PC-3 (cell line): ENCODE measurements at regions not wholly inside any gene's neighbourhood (a gene's known extent, or its start where the extent isn't known, plus 50 kb on each side); places are given as distances from the start of the nearest gene placed in this dataset.

Experiments used
- ATAC-seq: fragments of 200-7000 bp; cut with Tn5 transposase; 2 replicates; pipeline ENCODE4 v1.9.1; 2020; ENCODE audit warnings: mild to moderate bottlenecking, moderate library complexity
- BruUV-seq: library from RNA; stranded (reverse); fragments of 400-500 nt; replicated peaks from 2 replicates; lab custom pipeline; 2021; lab: Mats Ljungman, UMichigan
- CTCF ChIA-PET: fragments of 300-600 bp; sonication (Branson Sonifier 250); formaldehyde crosslinking; loops from one replicate; lab custom pipeline; 2022; ENCODE audit warnings: antibody characterized with exemption; lab: Charles Lee
- POLR2A ChIA-PET: fragments of 300-600 bp; sonication (Branson Sonifier 250); formaldehyde crosslinking; loops from one replicate; lab custom pipeline; 2022; ENCODE audit warnings: antibody characterized with exemption; ENCODE audit not compliant: unreplicated experiment; lab: Charles Lee
- DNase-seq: peaks from one replicate; pipeline ENCODE4 v3.0.0-alpha.2; 2015
- H2AFZ ChIP-seq: fragments of 300-600 bp; sonication (generic); 2 replicates; pipeline ENCODE4 v1.6.0; 2016; ENCODE audit warnings: antibody characterized with exemption, low read length
- H3F3A ChIP-seq: fragments of 300-600 bp; sonication (generic); one replicate; pipeline ENCODE4 v1.6.0; 2017; ENCODE audit warnings: antibody characterized with exemption, low read length, control low read depth, mild to moderate bottlenecking; ENCODE audit not compliant: unreplicated experiment
- H3K27ac ChIP-seq: fragments of 300-600 bp; sonication (generic); 2 replicates; pipeline ENCODE4 v1.5.1; 2016; ENCODE audit warnings: mild to moderate bottlenecking, low read length
- H3K27me3 ChIP-seq: fragments of 300-600 bp; sonication (generic); 2 replicates; pipeline ENCODE4 v1.6.1; 2016; ENCODE audit warnings: low read length, mixed read lengths
- H3K36me3 ChIP-seq: fragments of 300-600 bp; sonication (generic); 2 replicates; pipeline ENCODE4 v1.6.1; 2016; ENCODE audit warnings: low read depth, mixed run types, low read length, mixed read lengths
- H3K4me1 ChIP-seq: fragments of 300-600 bp; sonication (generic); 2 replicates; pipeline ENCODE4 v1.5.1; 2016; ENCODE audit warnings: low read length; ENCODE audit not compliant: insufficient read depth
- H3K4me2 ChIP-seq: fragments of 300-600 bp; sonication (generic); 2 replicates; pipeline ENCODE4 v1.6.0; 2016; ENCODE audit warnings: low read length
- H3K4me3 ChIP-seq: fragments of 300-600 bp; sonication (generic); 2 replicates; pipeline ENCODE4 v1.5.1; 2016; ENCODE audit warnings: mild to moderate bottlenecking, low read length, mixed read lengths
- H3K79me2 ChIP-seq: fragments of 300-600 bp; sonication (generic); 2 replicates; pipeline ENCODE4 v1.6.1; 2017; ENCODE audit warnings: low read length, mixed read lengths
- H3K9ac ChIP-seq: fragments of 300-600 bp; sonication (generic); 2 replicates; pipeline ENCODE4 v1.6.0; 2016; ENCODE audit warnings: mild to moderate bottlenecking, low read length
- H3K9me2 ChIP-seq: fragments of 300-600 bp; sonication (generic); replicated peaks from 2 replicates; pipeline ENCODE4 v1.6.1; 2016; ENCODE audit warnings: mixed run types, low read length, mixed read lengths
- H3K9me3 ChIP-seq: fragments of 300-600 bp; sonication (generic); 2 replicates; pipeline ENCODE4 v1.6.1; 2016; ENCODE audit warnings: low read length, mixed read lengths
- H4K20me1 ChIP-seq: fragments of 300-600 bp; sonication (generic); 2 replicates; pipeline ENCODE4 v1.6.1; 2016; ENCODE audit warnings: low read length, mixed read lengths
- EZH2 ChIP-seq: fragments of 300-600 bp; sonication (generic); IDR thresholded peaks from one replicate; pipeline ENCODE4 v1.6.1; 2017; ENCODE audit warnings: antibody characterized with exemption, mild to moderate bottlenecking, low read length; ENCODE audit not compliant: unreplicated experiment
- EZH2phosphoT487 ChIP-seq: fragments of 300-600 bp; sonication (generic); IDR thresholded peaks from 2 replicates; pipeline ENCODE4 v1.6.1; 2018; ENCODE audit warnings: mild to moderate bottlenecking, antibody characterized with exemption, low read length, borderline replicate concordance
- intact Hi-C: fragments of 100-400 bp; cut with micrococcal nuclease; formaldehyde crosslinking; loops from 2 replicates; pipeline ENCODE4 v1.9.0; 2023
- TF ChIP-seq, protein P1 (sequence below): fragments of 300-600 bp; sonication (generic); conservative IDR thresholded peaks from 2 replicates; pipeline ENCODE4 v1.5.1; 2017; ENCODE audit warnings: antibody characterized with exemption, low read depth, mild to moderate bottlenecking, low read length

DNA sequence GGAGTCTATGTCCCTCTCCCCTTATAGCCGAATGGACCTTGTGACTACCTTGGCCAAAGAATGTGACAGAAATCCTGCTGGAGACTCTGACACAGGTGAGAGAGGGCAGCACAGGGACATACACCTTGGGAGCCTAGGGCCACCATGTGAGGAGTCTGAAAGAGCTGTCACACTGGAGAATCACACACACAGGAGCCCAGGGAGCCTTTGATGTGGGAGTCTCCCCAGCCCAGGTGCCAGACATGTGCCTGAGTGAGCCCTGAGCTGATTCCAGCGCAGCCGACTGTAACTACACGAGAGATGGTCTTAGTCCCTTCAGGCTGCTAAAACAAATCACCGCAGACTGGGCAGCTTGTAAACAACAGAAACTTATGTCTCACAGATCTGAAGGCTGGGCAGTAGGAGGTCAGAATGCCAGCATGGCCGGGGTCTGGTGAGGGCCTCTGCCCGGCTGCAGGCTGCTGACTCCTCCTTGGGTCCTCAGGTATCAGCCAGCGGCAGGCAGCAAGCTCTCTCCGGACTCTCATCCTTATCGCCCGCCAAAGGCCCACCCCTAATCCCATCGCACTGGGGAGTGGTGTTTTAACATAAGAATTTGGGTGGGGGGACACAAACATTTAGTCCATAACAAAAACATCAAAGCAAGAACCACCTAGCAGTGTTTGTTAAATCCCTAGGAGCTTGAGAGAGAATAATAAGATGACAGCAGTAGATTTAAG lies 63.8 kb upstream of the GPR45 start:
- Histone ChIP-seq H3K27me3 (peaks cover 6% of the 10 kb centered on the region), H3K79me2 (no peaks in the 10 kb centered on the region), H3K4me1 (peaks cover 11% of the 10 kb centered on the region), H3K9me3 (no peaks in the 10 kb centered on the region), H4K20me1 (no peaks in the 10 kb centered on the region), H3K9ac (no peak overlapping the region), H3K4me2 (no peak overlapping the region), H3K27ac (no peak overlapping the region), H3K4me3 (no peak overlapping the region), H3F3A (no peaks in the 10 kb centered on the region), H3K9me2 (no peaks in the 10 kb centered on the region), H3K36me3 (no peaks in the 10 kb centered on the region), H2AFZ (no peak overlapping the region)
- intact Hi-C loops: no loop called here
- ChIA-PET CTCF (no interaction called here), POLR2A (no interaction called here)
- TF ChIP-seq EZH2phosphoT487 (no peak), EZH2 (no peak)
- TF ChIP-seq, protein P1, sequence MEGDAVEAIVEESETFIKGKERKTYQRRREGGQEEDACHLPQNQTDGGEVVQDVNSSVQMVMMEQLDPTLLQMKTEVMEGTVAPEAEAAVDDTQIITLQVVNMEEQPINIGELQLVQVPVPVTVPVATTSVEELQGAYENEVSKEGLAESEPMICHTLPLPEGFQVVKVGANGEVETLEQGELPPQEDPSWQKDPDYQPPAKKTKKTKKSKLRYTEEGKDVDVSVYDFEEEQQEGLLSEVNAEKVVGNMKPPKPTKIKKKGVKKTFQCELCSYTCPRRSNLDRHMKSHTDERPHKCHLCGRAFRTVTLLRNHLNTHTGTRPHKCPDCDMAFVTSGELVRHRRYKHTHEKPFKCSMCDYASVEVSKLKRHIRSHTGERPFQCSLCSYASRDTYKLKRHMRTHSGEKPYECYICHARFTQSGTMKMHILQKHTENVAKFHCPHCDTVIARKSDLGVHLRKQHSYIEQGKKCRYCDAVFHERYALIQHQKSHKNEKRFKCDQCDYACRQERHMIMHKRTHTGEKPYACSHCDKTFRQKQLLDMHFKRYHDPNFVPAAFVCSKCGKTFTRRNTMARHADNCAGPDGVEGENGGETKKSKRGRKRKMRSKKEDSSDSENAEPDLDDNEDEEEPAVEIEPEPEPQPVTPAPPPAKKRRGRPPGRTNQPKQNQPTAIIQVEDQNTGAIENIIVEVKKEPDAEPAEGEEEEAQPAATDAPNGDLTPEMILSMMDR: no peak
- no peak for ATAC-seq
- no peak for DNase-seq
- BruUV-seq: no TSS peak

DNA sequence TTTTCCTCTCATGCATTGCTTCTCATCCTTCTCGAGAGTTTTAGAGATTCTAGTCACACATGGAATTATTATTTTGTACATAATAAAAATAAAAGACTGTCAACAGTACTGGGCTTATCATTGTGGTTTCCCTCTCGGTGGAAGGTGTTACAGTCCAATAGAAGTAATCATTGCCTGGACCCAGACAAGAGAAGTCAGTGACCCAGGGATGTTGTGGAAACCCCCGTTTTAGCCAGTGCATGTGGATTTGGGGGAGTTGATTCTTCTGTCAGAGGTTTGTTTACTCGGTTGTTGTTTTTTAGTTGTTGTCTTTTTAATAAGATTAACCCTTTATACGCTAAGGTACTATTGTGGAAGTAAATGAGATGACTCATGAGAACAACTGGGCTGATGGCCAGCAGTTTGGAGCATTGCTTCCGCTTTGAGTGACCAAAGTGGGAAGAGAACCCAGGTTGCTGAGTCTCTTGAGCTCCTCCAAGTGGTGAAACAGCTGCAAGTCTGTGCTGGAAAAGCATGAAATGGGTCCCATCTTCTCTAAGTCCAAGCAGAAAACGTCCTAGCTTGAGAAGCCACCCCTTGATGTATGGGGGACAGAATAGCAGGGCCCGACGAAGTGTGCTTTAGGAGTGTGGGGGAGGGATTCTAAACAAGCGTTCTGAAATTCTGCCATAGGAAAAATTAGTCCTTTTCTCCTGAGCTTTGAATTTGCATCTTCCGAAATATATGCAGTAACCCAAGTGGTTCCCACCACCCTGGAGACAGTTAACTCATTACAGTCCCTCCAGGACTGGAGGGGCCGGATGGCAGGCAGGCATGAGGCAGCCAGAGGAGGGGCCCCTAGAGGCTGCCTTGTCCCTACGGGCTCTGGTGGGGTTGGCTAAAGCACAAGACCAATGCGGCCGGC lies 61.8 kb upstream of the GPR45 start:
- BruUV-seq: no TSS peak
- Histone ChIP-seq H3K9ac (no peak overlapping the region), H3K36me3 (no peaks in the 10 kb centered on the region), H3K4me1 (peaks cover 11% of the 10 kb centered on the region), H4K20me1 (no peaks in the 10 kb centered on the region), H3F3A (no peaks in the 10 kb centered on the region), H3K9me2 (no peaks in the 10 kb centered on the region), H3K4me3 (no peak overlapping the region), H2AFZ (no peak overlapping the region), H3K9me3 (no peaks in the 10 kb centered on the region), H3K27me3 (peaks cover 23% of the 10 kb centered on the region), H3K27ac (no peak overlapping the region), H3K79me2 (no peaks in the 10 kb centered on the region), H3K4me2 (0 out of 2 replicates have a peak overlapping the region, but pooled peaks have one; percentile 37)
- DNase-seq: peak; percentile 94
- POLR2A ChIA-PET: no interaction called here
- TF ChIP-seq EZH2phosphoT487: no peak
- TF ChIP-seq EZH2: no peak
- TF ChIP-seq, protein P1: peak; percentile 83
- peak; percentile 63 for ATAC-seq
- intact Hi-C loops: loop anchor here (1.0 kb wide), 2 partner anchors 56 to 65 kb away; no protein-coding TSS in a partner anchor
- CTCF ChIA-PET: interaction anchor here (0.5 to 1.2 kb wide), 2 partner anchors 65 to 709 kb away, joined by 3 to 11 read pairs; no protein-coding TSS in a partner anchor
